ENCODE measurements at regions not wholly inside any gene's neighbourhood (a gene's known extent, or its start where the extent isn't known, plus 50 kb on each side); places are given as distances from the start of the nearest gene placed in this dataset.

DNA sequence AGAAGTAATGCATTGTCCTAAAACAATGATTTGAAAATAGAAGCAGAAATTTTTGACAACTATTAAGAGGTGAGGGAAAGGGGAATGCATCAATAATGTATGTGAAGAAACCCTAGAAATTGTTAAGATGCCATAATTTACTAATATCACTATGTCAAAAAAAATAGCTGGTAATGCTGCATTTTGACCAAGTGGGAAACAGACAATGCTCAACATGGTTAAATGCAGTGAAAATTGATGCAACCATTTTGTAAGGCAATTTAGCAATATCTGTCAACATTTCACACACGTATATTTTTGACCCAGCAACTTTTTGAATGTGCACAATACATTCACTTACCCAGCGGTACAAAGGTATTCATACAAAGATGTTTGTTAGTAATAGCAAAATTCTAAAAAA, 381.6 kb downstream of the CDH11 start:
- Histone ChIP-seq H3K9me3 (ENCODE audit: control insufficient read depth in 1 of 2, low read length in 2 of 2) (peaks cover 0 to 5% of the 10 kb centered on the region in 2 donors), H3K27me3 (ENCODE audit: control insufficient read depth in 1 of 2, insufficient read depth in 2 of 2, low read length in 2 of 2) (no peaks in the 10 kb centered on the region), H3K4me1 (ENCODE audit: control insufficient read depth in 1 of 2, insufficient read depth in 2 of 2, low read length in 2 of 2) (no peaks in the 10 kb centered on the region), H3K4me3 (ENCODE audit: low read depth in 1 of 2, low read length in 2 of 2) (no peak overlapping the region), H3K27ac (ENCODE audit: low read depth, low read length) (no peak overlapping the region), H3K9ac (ENCODE audit: low read depth in 1 of 2, low read length in 2 of 2) (no peak overlapping the region), H3K36me3 (ENCODE audit: control insufficient read depth in 1 of 2, insufficient read depth in 2 of 2, low read length in 2 of 2) (no peaks in the 10 kb centered on the region)

DNA sequence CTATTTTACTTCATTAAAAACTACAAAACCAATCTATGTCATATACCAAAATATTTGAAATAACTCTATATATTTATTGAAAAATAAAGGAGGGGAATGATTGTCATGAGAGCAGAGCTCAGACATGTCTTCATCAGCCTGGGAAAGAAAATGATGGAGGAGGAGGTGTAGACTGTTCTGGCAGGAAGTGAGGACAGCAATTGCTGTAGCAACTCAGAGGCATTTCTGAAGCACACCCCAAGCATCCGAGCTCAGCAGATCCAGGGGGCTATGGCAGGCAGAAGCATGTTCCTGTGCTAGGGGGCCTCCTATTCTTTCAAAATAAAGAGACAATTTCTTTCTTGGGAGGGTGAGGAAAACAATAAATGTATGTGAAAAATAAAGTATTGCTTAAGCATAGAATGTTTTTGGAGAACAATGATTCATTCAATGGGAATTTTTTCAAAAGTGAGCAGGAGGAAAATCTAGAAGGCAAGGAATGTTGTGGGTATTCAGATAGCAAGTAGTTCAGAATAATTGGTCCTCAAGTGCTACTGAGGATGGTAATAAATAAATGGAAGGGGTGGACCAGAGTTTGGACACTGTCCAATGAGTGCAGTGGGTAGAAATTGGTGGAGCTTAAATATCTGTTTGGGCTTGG, 383.4 kb downstream of the CDH11 start:
- no peak overlapping the region for H3K9ac ChIP-seq (ENCODE audit: low read depth in 1 of 2, low read length in 2 of 2)
- no peaks in the 10 kb centered on the region for H3K4me1 ChIP-seq (ENCODE audit: control insufficient read depth in 1 of 2, insufficient read depth in 2 of 2, low read length in 2 of 2)
- no peak overlapping the region for H3K27ac ChIP-seq (ENCODE audit: low read depth, low read length)
- no peaks in the 10 kb centered on the region for H3K27me3 ChIP-seq (ENCODE audit: control insufficient read depth in 1 of 2, insufficient read depth in 2 of 2, low read length in 2 of 2)
- peaks cover 0 to 5% of the 10 kb centered on the region in 2 donors for H3K9me3 ChIP-seq (ENCODE audit: control insufficient read depth in 1 of 2, low read length in 2 of 2)
- H3K36me3 ChIP-seq (ENCODE audit: control insufficient read depth in 1 of 2, insufficient read depth in 2 of 2, low read length in 2 of 2) = no peaks in the 10 kb centered on the region
- no peak overlapping the region for H3K4me3 ChIP-seq (ENCODE audit: low read depth in 1 of 2, low read length in 2 of 2)

DNA sequence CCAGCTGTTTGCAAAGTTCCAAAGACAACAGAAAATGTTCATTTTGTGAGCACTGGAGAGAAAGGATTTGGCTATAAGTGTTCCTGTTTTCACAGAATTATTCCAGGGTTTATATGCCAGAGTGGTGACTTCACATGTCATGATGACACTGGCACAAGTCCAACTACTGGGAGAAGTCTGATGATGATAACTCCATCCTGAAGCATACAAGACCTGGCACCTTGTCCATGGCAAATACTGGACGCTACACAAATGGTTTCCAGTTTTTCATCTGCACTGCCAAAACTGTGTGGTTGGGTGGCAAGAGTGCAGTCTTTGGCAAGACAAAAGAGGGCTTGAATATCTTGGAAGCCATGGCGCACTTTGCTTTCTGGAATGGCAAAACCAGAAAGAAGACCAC, 385.0 kb downstream of the CDH11 start:
- H3K4me3 ChIP-seq (ENCODE audit: low read depth in 1 of 2, low read length in 2 of 2) = no peak overlapping the region
- H3K9ac ChIP-seq (ENCODE audit: low read depth in 1 of 2, low read length in 2 of 2) = no peak overlapping the region
- no peaks in the 10 kb centered on the region for H3K4me1 ChIP-seq (ENCODE audit: control insufficient read depth in 1 of 2, insufficient read depth in 2 of 2, low read length in 2 of 2)
- H3K27ac ChIP-seq (ENCODE audit: low read depth, low read length) = no peak overlapping the region
- no peaks in the 10 kb centered on the region for H3K36me3 ChIP-seq (ENCODE audit: control insufficient read depth in 1 of 2, insufficient read depth in 2 of 2, low read length in 2 of 2)
- peaks cover 0 to 5% of the 10 kb centered on the region in 2 donors for H3K9me3 ChIP-seq (ENCODE audit: control insufficient read depth in 1 of 2, low read length in 2 of 2)
- no peaks in the 10 kb centered on the region for H3K27me3 ChIP-seq (ENCODE audit: control insufficient read depth in 1 of 2, insufficient read depth in 2 of 2, low read length in 2 of 2)

GRCh38 chr16:64731891-64732290, 390.0 kb downstream of the CDH11 start:
- Histone ChIP-seq H3K4me1 (ENCODE audit: control insufficient read depth in 1 of 2, insufficient read depth in 2 of 2, low read length in 2 of 2) (no peaks in the 10 kb centered on the region), H3K36me3 (ENCODE audit: control insufficient read depth in 1 of 2, insufficient read depth in 2 of 2, low read length in 2 of 2) (no peaks in the 10 kb centered on the region), H3K9me3 (ENCODE audit: control insufficient read depth in 1 of 2, low read length in 2 of 2) (peaks cover 2 to 5% of the 10 kb centered on the region in 2 donors), H3K27me3 (ENCODE audit: control insufficient read depth in 1 of 2, insufficient read depth in 2 of 2, low read length in 2 of 2) (no peaks in the 10 kb centered on the region), H3K9ac (ENCODE audit: low read depth in 1 of 2, low read length in 2 of 2) (no peak overlapping the region), H3K4me3 (ENCODE audit: low read depth in 1 of 2, low read length in 2 of 2) (no peak overlapping the region), H3K27ac (ENCODE audit: low read depth, low read length) (no peak overlapping the region)

GRCh38 chr16:64730261-64730660, 391.6 kb downstream of the CDH11 start:
- Histone ChIP-seq H3K27me3 (ENCODE audit: control insufficient read depth in 1 of 2, insufficient read depth in 2 of 2, low read length in 2 of 2) (no peaks in the 10 kb centered on the region), H3K27ac (ENCODE audit: low read depth, low read length) (no peak overlapping the region), H3K9me3 (ENCODE audit: control insufficient read depth in 1 of 2, low read length in 2 of 2) (peaks cover 2 to 5% of the 10 kb centered on the region in 2 donors), H3K4me3 (ENCODE audit: low read depth in 1 of 2, low read length in 2 of 2) (no peak overlapping the region), H3K9ac (ENCODE audit: low read depth in 1 of 2, low read length in 2 of 2) (no peak overlapping the region), H3K4me1 (ENCODE audit: control insufficient read depth in 1 of 2, insufficient read depth in 2 of 2, low read length in 2 of 2) (no peaks in the 10 kb centered on the region), H3K36me3 (ENCODE audit: control insufficient read depth in 1 of 2, insufficient read depth in 2 of 2, low read length in 2 of 2) (no peaks in the 10 kb centered on the region)

GRCh38 chr16:64724339-64724738, 397.5 kb downstream of the CDH11 start:
- no peaks in the 10 kb centered on the region for H3K4me1 ChIP-seq (ENCODE audit: control insufficient read depth in 1 of 2, insufficient read depth in 2 of 2, low read length in 2 of 2)
- H3K4me3 ChIP-seq (ENCODE audit: low read depth in 1 of 2, low read length in 2 of 2) = no peak overlapping the region
- no peak overlapping the region for H3K27ac ChIP-seq (ENCODE audit: low read depth, low read length)
- no peaks in the 10 kb centered on the region for H3K36me3 ChIP-seq (ENCODE audit: control insufficient read depth in 1 of 2, insufficient read depth in 2 of 2, low read length in 2 of 2)
- H3K9ac ChIP-seq (ENCODE audit: low read depth in 1 of 2, low read length in 2 of 2) = no peak overlapping the region
- no peaks in the 10 kb centered on the region for H3K27me3 ChIP-seq (ENCODE audit: control insufficient read depth in 1 of 2, insufficient read depth in 2 of 2, low read length in 2 of 2)
- peaks cover 0 to 2% of the 10 kb centered on the region in 2 donors for H3K9me3 ChIP-seq (ENCODE audit: control insufficient read depth in 1 of 2, low read length in 2 of 2)

- no peaks in the 10 kb centered on the region for H3K4me1 ChIP-seq (ENCODE audit: control insufficient read depth in 1 of 2, insufficient read depth in 2 of 2, low read length in 2 of 2)
- no peaks in the 10 kb centered on the region for H3K27me3 ChIP-seq (ENCODE audit: control insufficient read depth in 1 of 2, insufficient read depth in 2 of 2, low read length in 2 of 2)
- H3K9ac ChIP-seq (ENCODE audit: low read depth in 1 of 2, low read length in 2 of 2) = no peak overlapping the region
- H3K4me3 ChIP-seq (ENCODE audit: low read depth in 1 of 2, low read length in 2 of 2) = no peak overlapping the region
- H3K9me3 ChIP-seq (ENCODE audit: control insufficient read depth in 1 of 2, low read length in 2 of 2) = peaks cover 0 to 3% of the 10 kb centered on the region in 2 donors
- H3K36me3 ChIP-seq (ENCODE audit: control insufficient read depth in 1 of 2, insufficient read depth in 2 of 2, low read length in 2 of 2) = no peaks in the 10 kb centered on the region
- H3K27ac ChIP-seq (ENCODE audit: low read depth, low read length) = no peak overlapping the region
Observed at GRCh38 chr16:64718486-64718885, 403.4 kb downstream of the CDH11 start.

GRCh38 chr16:64717871-64718270, 404.0 kb downstream of the CDH11 start:
- Histone ChIP-seq H3K27me3 (ENCODE audit: control insufficient read depth in 1 of 2, insufficient read depth in 2 of 2, low read length in 2 of 2) (no peaks in the 10 kb centered on the region), H3K4me1 (ENCODE audit: control insufficient read depth in 1 of 2, insufficient read depth in 2 of 2, low read length in 2 of 2) (no peaks in the 10 kb centered on the region), H3K9me3 (ENCODE audit: control insufficient read depth in 1 of 2, low read length in 2 of 2) (peaks cover 0 to 3% of the 10 kb centered on the region in 2 donors), H3K9ac (ENCODE audit: low read depth in 1 of 2, low read length in 2 of 2) (no peak overlapping the region), H3K4me3 (ENCODE audit: low read depth in 1 of 2, low read length in 2 of 2) (no peak overlapping the region), H3K36me3 (ENCODE audit: control insufficient read depth in 1 of 2, insufficient read depth in 2 of 2, low read length in 2 of 2) (no peaks in the 10 kb centered on the region), H3K27ac (ENCODE audit: low read depth, low read length) (no peak overlapping the region)

DNA sequence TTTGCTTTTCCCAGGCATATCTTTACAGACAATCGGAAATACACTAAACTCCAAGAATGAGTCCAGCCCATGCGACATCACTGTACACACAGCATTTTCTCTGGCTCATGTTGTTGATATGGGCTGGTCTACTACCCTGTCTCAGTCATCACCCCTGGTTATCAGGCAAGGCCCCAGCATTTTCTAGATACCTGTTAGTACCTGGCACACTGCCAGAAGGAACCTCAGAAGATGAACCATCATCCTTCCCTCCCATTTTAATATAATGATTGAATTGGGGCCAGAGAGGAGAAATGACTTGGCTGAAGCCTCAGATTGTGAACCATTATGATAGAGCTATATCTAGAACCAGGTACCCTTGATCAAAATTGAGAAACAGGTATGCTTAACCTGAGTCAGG, 406.2 kb downstream of the CDH11 start:
- Histone ChIP-seq H3K27ac (ENCODE audit: low read depth, low read length) (no peak overlapping the region), H3K4me1 (ENCODE audit: control insufficient read depth in 1 of 2, insufficient read depth in 2 of 2, low read length in 2 of 2) (no peaks in the 10 kb centered on the region), H3K4me3 (ENCODE audit: low read depth in 1 of 2, low read length in 2 of 2) (no peak overlapping the region), H3K9me3 (ENCODE audit: control insufficient read depth in 1 of 2, low read length in 2 of 2) (peaks cover 0 to 3% of the 10 kb centered on the region in 2 donors), H3K36me3 (ENCODE audit: control insufficient read depth in 1 of 2, insufficient read depth in 2 of 2, low read length in 2 of 2) (no peaks in the 10 kb centered on the region), H3K9ac (ENCODE audit: low read depth in 1 of 2, low read length in 2 of 2) (no peak overlapping the region), H3K27me3 (ENCODE audit: control insufficient read depth in 1 of 2, insufficient read depth in 2 of 2, low read length in 2 of 2) (no peaks in the 10 kb centered on the region)

- Histone ChIP-seq H3K9ac (ENCODE audit: low read depth in 1 of 2, low read length in 2 of 2) (no peak overlapping the region), H3K27ac (ENCODE audit: low read depth, low read length) (no peak overlapping the region), H3K4me1 (ENCODE audit: control insufficient read depth in 1 of 2, insufficient read depth in 2 of 2, low read length in 2 of 2) (no peaks in the 10 kb centered on the region), H3K9me3 (ENCODE audit: control insufficient read depth in 1 of 2, low read length in 2 of 2) (peaks cover 0 to 3% of the 10 kb centered on the region in 2 donors), H3K4me3 (ENCODE audit: low read depth in 1 of 2, low read length in 2 of 2) (no peak overlapping the region), H3K27me3 (ENCODE audit: control insufficient read depth in 1 of 2, insufficient read depth in 2 of 2, low read length in 2 of 2) (no peaks in the 10 kb centered on the region), H3K36me3 (ENCODE audit: control insufficient read depth in 1 of 2, insufficient read depth in 2 of 2, low read length in 2 of 2) (no peaks in the 10 kb centered on the region)
Observed at GRCh38 chr16:64712026-64712425, 409.8 kb downstream of the CDH11 start.

DNA sequence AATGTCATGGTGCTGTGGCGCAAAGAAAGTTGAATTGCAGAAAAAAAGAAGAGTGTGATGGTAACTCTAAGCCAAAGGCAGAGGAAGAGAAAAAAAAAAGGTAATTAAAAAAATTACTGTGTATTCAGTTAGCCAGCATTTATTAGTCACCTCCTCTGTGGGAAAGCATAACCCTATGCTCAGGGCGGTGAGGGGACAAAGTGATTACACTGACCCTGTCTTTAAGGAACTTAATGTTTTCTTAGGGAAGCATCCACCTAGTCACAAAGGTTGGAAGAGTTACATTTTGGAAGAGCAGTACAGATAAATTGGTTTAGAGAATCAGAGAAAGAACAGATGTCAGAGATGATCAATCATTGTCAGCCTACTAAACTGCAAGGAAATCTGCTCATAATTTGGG, 410.3 kb downstream of the CDH11 start:
- Histone ChIP-seq H3K27me3 (ENCODE audit: control insufficient read depth in 1 of 2, insufficient read depth in 2 of 2, low read length in 2 of 2) (no peaks in the 10 kb centered on the region), H3K4me1 (ENCODE audit: control insufficient read depth in 1 of 2, insufficient read depth in 2 of 2, low read length in 2 of 2) (no peaks in the 10 kb centered on the region), H3K36me3 (ENCODE audit: control insufficient read depth in 1 of 2, insufficient read depth in 2 of 2, low read length in 2 of 2) (no peaks in the 10 kb centered on the region), H3K27ac (ENCODE audit: low read depth, low read length) (no peak overlapping the region), H3K9ac (ENCODE audit: low read depth in 1 of 2, low read length in 2 of 2) (no peak overlapping the region), H3K4me3 (ENCODE audit: low read depth in 1 of 2, low read length in 2 of 2) (no peak overlapping the region), H3K9me3 (ENCODE audit: control insufficient read depth in 1 of 2, low read length in 2 of 2) (peaks cover 0 to 3% of the 10 kb centered on the region in 2 donors)
